Nephron (organoid): ENCODE measurements at regions not wholly inside any gene's neighbourhood (a gene's known extent, or its start where the extent isn't known, plus 50 kb on each side); places are given as distances from the start of the nearest gene placed in this dataset.
"Not testable (repeated sequence)": the region's sequence is repeated elsewhere in the genome, so short reads cannot be mapped to it uniquely, and the experiment has no call there.

ENCODE experiments used
- H3K27ac Mint-ChIP-seq, 3 experiments: 2 replicates each; pipeline ENCODE4 v1.8.0; 2020; ENCODE audit warnings: mixed read lengths in 3 of 3, mild to moderate bottlenecking in 2 of 3, moderate library complexity in 1 of 3
- H3K27me3 Mint-ChIP-seq: 2 replicates; pipeline ENCODE4 v1.8.0; 2021; ENCODE audit warnings: low read depth, mild to moderate bottlenecking, moderate library complexity, mixed read lengths
- H3K36me3 Mint-ChIP-seq: 2 replicates; pipeline ENCODE4 v1.8.0; 2020; ENCODE audit warnings: low read depth, mixed read lengths
- H3K4me1 Mint-ChIP-seq: 2 replicates; pipeline ENCODE4 v1.8.0; 2020; ENCODE audit warnings: mixed read lengths
- H3K4me3 Mint-ChIP-seq, 3 experiments: 2 replicates each; pipeline ENCODE4 v1.8.0; 2020; ENCODE audit warnings: mild to moderate bottlenecking in 3 of 3, mixed read lengths in 3 of 3, moderate library complexity in 2 of 3
- H3K9me3 Mint-ChIP-seq: 2 replicates; pipeline ENCODE4 v1.8.0; 2020; ENCODE audit warnings: mixed read lengths
- CTCF ChIP-seq, 3 experiments: fragments of 200-600 bp; sonication (generic); IDR thresholded peaks; one replicate each; pipeline ENCODE4 v1.5.0; 2021; ENCODE audit warnings: antibody characterized with exemption in 3 of 3; ENCODE audit not compliant: unreplicated experiment in 3 of 3

- no peak overlapping the region for H3K27ac Mint-ChIP-seq
- H3K4me3 Mint-ChIP-seq, result no peak overlapping the region
- H3K27me3 Mint-ChIP-seq, result no peaks in the 10 kb centered on the region
- H3K36me3 Mint-ChIP-seq, result no peaks in the 10 kb centered on the region
- H3K4me1 Mint-ChIP-seq, result no peaks in the 10 kb centered on the region
- TF ChIP-seq CTCF (IDR thresholded peaks at IDR 0.05; ENCODE audit: unreplicated experiment in 3 of 3), result no peak
- H3K9me3 Mint-ChIP-seq, result peaks cover 4% of the 10 kb centered on the region
These were observed 57.8 kb upstream of the TPP2 start for GRCh38 chr13:102538938-102539337.

GRCh38 chr13:102536695-102537485 lies 59.9 kb upstream of the TPP2 start:
- Mint-ChIP-seq H3K9me3 (no peaks in the 10 kb centered on the region), H3K27me3 (no peaks in the 10 kb centered on the region), H3K36me3 (no peaks in the 10 kb centered on the region), H3K27ac (no peak overlapping the region), H3K4me1 (no peaks in the 10 kb centered on the region), H3K4me3 (no peak overlapping the region)
- no peak for TF ChIP-seq CTCF (IDR thresholded peaks at IDR 0.05; ENCODE audit: unreplicated experiment in 3 of 3)

- TF ChIP-seq CTCF (IDR thresholded peaks at IDR 0.05; ENCODE audit: unreplicated experiment in 3 of 3), result no peak
- Mint-ChIP-seq H3K27me3 (no peaks in the 10 kb centered on the region), H3K27ac (no peak overlapping the region), H3K4me1 (no peaks in the 10 kb centered on the region), H3K9me3 (no peaks in the 10 kb centered on the region), H3K36me3 (no peaks in the 10 kb centered on the region), H3K4me3 (no peak overlapping the region)
These were observed 60.6 kb upstream of the TPP2 start for GRCh38 chr13:102536196-102536595.

GRCh38 chr13:102530751-102531150 lies 66.0 kb upstream of the TPP2 start:
- TF ChIP-seq CTCF (IDR thresholded peaks at IDR 0.05; ENCODE audit: unreplicated experiment in 3 of 3), result no peak
- no peak overlapping the region for H3K27ac Mint-ChIP-seq
- no peaks in the 10 kb centered on the region for H3K4me1 Mint-ChIP-seq
- no peaks in the 10 kb centered on the region for H3K9me3 Mint-ChIP-seq
- H3K36me3 Mint-ChIP-seq, result no peaks in the 10 kb centered on the region
- no peaks in the 10 kb centered on the region for H3K27me3 Mint-ChIP-seq
- H3K4me3 Mint-ChIP-seq, result no peak overlapping the region

GRCh38 chr13:102522251-102522650 lies 74.5 kb upstream of the TPP2 start:
- H3K27ac Mint-ChIP-seq, H3K4me3 Mint-ChIP-seq, H3K36me3 Mint-ChIP-seq, H3K9me3 Mint-ChIP-seq, H3K4me1 Mint-ChIP-seq, H3K27me3 Mint-ChIP-seq: not testable (repeated sequence)

GRCh38 chr13:102517959-102518358 lies 78.8 kb upstream of the TPP2 start:
- no peaks in the 10 kb centered on the region for H3K4me1 Mint-ChIP-seq
- no peaks in the 10 kb centered on the region for H3K27me3 Mint-ChIP-seq
- no peak overlapping the region for H3K4me3 Mint-ChIP-seq
- TF ChIP-seq CTCF (IDR thresholded peaks at IDR 0.05; ENCODE audit: unreplicated experiment in 3 of 3), result no peak
- no peaks in the 10 kb centered on the region for H3K36me3 Mint-ChIP-seq
- peaks cover 3% of the 10 kb centered on the region for H3K9me3 Mint-ChIP-seq
- no peak overlapping the region for H3K27ac Mint-ChIP-seq
